AG09309 (cell line): ENCODE measurements at regions not wholly inside any gene's neighbourhood (a gene's known extent, or its start where the extent isn't known, plus 50 kb on each side); places are given as distances from the start of the nearest gene placed in this dataset.

Experiments used
- DNase-seq: peaks from one replicate; pipeline ENCODE4 v3.0.0-alpha.2; 2010; ENCODE audit warnings: low read depth
- H3K4me3 ChIP-seq: 2 replicates; pipeline ENCODE4 v1.5.1; 2011; ENCODE audit warnings: mild to moderate bottlenecking, low read depth, low read length, moderate library complexity; ENCODE audit not compliant: control insufficient read depth
- TF ChIP-seq, protein P1 (sequence below): IDR thresholded peaks from 2 replicates; pipeline ENCODE4 v1.5.1; 2011; ENCODE audit warnings: mild to moderate bottlenecking, low read depth, low read length, inconsistent platforms; ENCODE audit not compliant: insufficient read depth, control insufficient read depth; ENCODE audit errors: missing control alignments

DNA sequence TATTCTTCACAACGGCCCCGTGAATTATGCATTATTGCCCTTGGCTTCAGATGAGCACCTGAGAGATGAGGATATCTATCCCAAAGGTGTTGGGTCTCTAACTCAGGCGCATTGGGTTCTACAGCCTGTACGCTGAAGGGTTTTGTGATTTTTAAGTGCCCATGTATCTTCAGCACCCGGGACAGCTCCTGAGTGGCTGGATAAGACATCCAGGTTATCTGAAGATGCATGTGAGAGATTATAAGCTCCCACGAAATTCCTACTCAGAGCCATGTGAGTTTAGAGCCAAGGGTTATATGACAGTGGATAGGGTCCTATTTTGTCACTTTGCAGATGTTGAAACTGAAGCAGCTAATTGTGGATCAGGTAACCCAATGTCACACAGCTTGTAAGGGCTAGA is 612.3 kb upstream of the EEF2KMT start:
- TF ChIP-seq, protein P1, sequence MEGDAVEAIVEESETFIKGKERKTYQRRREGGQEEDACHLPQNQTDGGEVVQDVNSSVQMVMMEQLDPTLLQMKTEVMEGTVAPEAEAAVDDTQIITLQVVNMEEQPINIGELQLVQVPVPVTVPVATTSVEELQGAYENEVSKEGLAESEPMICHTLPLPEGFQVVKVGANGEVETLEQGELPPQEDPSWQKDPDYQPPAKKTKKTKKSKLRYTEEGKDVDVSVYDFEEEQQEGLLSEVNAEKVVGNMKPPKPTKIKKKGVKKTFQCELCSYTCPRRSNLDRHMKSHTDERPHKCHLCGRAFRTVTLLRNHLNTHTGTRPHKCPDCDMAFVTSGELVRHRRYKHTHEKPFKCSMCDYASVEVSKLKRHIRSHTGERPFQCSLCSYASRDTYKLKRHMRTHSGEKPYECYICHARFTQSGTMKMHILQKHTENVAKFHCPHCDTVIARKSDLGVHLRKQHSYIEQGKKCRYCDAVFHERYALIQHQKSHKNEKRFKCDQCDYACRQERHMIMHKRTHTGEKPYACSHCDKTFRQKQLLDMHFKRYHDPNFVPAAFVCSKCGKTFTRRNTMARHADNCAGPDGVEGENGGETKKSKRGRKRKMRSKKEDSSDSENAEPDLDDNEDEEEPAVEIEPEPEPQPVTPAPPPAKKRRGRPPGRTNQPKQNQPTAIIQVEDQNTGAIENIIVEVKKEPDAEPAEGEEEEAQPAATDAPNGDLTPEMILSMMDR: no peak
- no peak overlapping the region for H3K4me3 ChIP-seq
- DNase-seq: no peak

DNA sequence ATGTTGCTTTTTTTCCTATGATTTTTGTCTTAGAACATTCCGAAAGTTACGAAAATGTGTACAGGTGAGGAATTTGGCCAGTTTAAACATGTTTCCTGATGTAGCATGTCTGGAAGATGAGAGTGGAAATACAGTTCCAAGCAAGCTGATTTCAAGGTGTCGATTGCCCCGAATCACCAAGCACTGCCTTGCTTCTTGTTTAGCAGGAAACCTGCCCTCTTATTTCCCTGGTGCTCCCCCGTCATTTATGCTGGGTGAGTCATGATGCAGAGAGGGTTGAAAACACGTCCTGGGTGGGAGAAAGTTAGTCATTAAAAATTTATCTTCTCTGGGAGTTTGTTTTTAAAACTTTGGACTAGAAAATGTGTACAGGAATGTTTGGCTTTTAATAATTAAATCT is 608.6 kb upstream of the EEF2KMT start:
- DNase-seq: no peak
- H3K4me3 ChIP-seq: no peak overlapping the region
- TF ChIP-seq, protein P1: no peak

DNA sequence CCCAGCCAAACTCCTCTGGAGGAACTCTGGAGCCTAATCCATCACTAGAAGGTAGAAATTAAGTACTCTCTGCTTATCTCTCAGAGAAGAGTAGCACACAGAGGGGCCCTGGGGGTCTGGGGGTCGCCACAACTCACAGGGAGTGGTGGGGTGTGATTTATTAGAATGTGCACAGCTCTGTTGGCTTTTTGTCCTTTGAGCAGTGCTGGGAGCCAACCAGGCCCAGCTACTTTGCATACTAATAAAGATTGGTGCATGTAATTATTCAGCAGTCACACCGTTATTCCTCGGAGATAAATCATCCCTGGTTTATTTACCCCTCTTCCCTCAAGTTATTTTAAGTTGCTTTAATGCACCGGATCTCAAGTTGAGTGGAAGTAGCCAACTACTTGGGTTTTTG is 606.7 kb upstream of the EEF2KMT start:
- no peak overlapping the region for H3K4me3 ChIP-seq
- TF ChIP-seq, protein P1: no peak
- DNase-seq: no peak

DNA sequence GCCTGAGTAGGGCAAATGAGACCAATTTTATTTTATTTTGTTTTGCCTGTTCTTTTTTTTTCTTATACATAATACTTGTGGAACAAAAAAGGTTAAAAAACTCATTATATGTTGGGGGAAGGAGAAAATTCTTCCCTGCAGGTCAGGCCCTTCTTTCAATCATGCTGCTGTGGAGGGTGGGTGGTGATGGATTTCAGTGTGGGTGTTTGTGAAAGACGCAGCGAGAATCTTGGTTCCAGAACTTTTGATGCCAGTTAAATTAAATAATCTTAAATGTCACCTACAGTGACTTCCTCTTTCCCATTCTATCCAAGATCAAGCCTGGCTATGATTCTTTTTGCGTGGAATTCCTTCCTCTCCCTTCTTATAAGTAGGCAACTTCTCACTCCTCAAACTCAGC is 595.8 kb upstream of the EEF2KMT start:
- DNase-seq: no peak
- TF ChIP-seq, protein P1: no peak
- no peak overlapping the region for H3K4me3 ChIP-seq

DNA sequence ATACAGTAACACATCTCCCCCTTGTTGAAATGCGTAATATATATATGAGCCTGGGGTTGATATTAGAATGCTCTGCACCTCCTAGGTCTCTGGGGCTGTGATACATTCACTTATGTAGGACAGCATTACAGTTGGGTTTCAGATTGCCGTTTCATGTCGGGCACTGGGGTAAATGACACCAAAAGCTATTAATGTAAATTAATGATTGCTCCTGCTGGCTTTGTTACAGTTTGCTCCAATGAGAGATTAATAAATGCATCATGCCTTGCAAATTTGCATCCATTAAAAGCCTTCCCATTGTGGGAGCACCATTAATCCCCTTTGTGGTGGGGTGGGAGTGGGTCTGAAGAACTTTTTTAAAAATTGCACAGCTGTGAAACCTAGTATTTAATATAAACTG is 584.4 kb upstream of the EEF2KMT start:
- H3K4me3 ChIP-seq: no peak overlapping the region
- TF ChIP-seq, protein P1: no peak
- DNase-seq: no peak

- H3K4me3 ChIP-seq: no peak overlapping the region
- no peak for DNase-seq
These were observed 580.8 kb upstream of the EEF2KMT start for GRCh38 chr16:5678371-5678770.

More at GRCh38 chr16:5678371-5678770, 580.8 kb upstream of the EEF2KMT start:
- TF ChIP-seq, protein P1: no peak
